CD14-positive monocyte (primary cell): ENCODE measurements at regions not wholly inside any gene's neighbourhood (a gene's known extent, or its start where the extent isn't known, plus 50 kb on each side); places are given as distances from the start of the nearest gene placed in this dataset.

ENCODE experiments used
- DNase-seq, 3 donors: peaks; one replicate each; pipeline ENCODE4 v3.0.0-alpha.2; 2011 to 2022
- H2AFZ ChIP-seq: 2 replicates; pipeline ENCODE4 v1.6.0; 2012; ENCODE audit warnings: mild to moderate bottlenecking, low read depth, low read length, inconsistent platforms; ENCODE audit not compliant: insufficient read depth, poor library complexity, severe bottlenecking
- H3K27ac ChIP-seq, 2 donors: 1 replicate in 1 of 2; 2 replicates in 1 of 2; pipeline ENCODE4 v1.5.1; 2012 to 2013; ENCODE audit warnings: low read length in 2 of 2, control low read depth in 1 of 2, inconsistent platforms in 1 of 2, low read depth in 1 of 2, mild to moderate bottlenecking in 1 of 2
- H3K27me3 ChIP-seq, 2 donors: one replicate each; pipeline versions ENCODE4 v1.6.0 to v1.6.1; 2011 to 2013; ENCODE audit warnings: low read length in 2 of 2; ENCODE audit not compliant: control insufficient read depth in 2 of 2, insufficient read depth in 2 of 2
- H3K36me3 ChIP-seq, 2 donors: replicated peaks in 1 of 2; 1 replicate in 1 of 2; 2 replicates in 1 of 2; pipeline versions ENCODE4 v1.5.1 to v1.6.1; 2012 to 2013; ENCODE audit warnings: low read length in 2 of 2, control low read depth in 1 of 2, inconsistent platforms in 1 of 2, mild to moderate bottlenecking in 1 of 2; ENCODE audit not compliant: insufficient read depth in 2 of 2, control insufficient read depth in 1 of 2
- H3K4me1 ChIP-seq, 2 donors: 1 replicate in 1 of 2; 2 replicates in 1 of 2; pipeline versions ENCODE4 v1.5.1 to v1.6.1; 2012 to 2013; ENCODE audit warnings: low read length in 2 of 2, control low read depth in 1 of 2, inconsistent platforms in 1 of 2, mild to moderate bottlenecking in 1 of 2, moderate library complexity in 1 of 2; ENCODE audit not compliant: insufficient read depth in 2 of 2, control insufficient read depth in 1 of 2
- H3K4me2 ChIP-seq: replicated peaks from 2 replicates; pipeline ENCODE3; 2012; ENCODE audit warnings: low read length, moderate library complexity, mild to moderate bottlenecking; ENCODE audit not compliant: poor library complexity, severe bottlenecking; ENCODE audit errors: extremely low read depth
- H3K4me3 ChIP-seq, 3 experiments: fragments of 200-600 bp in 1 of 3; sonication (generic) in 1 of 3; replicated peaks in 1 of 3; 1 replicate in 2 of 3; 2 replicates in 1 of 3; pipeline ENCODE4 v1.5.1; 2011 to 2013; ENCODE audit warnings: low read length in 3 of 3, mild to moderate bottlenecking in 3 of 3, control low read depth in 2 of 3, low read depth in 2 of 3, inconsistent platforms in 1 of 3, moderate library complexity in 1 of 3
- H3K79me2 ChIP-seq: 2 replicates; pipeline ENCODE4 v1.6.0; 2012; ENCODE audit warnings: mild to moderate bottlenecking, control low read depth, inconsistent platforms, low read length, moderate library complexity; ENCODE audit not compliant: insufficient read depth
- H3K9ac ChIP-seq: 2 replicates; pipeline ENCODE4 v1.6.0; 2017; ENCODE audit warnings: low read length, mild to moderate bottlenecking; ENCODE audit not compliant: insufficient read depth, poor library complexity, severe bottlenecking
- H3K9me3 ChIP-seq, 2 donors: replicated peaks in 1 of 2; 1 replicate in 1 of 2; 2 replicates in 1 of 2; pipeline versions ENCODE4 v1.5.1 to v1.6.1; 2012 to 2013; ENCODE audit warnings: low read length in 2 of 2, control low read depth in 1 of 2; ENCODE audit not compliant: control insufficient read depth in 1 of 2, insufficient read depth in 1 of 2
- H4K20me1 ChIP-seq: 2 replicates; pipeline ENCODE4 v1.6.0; 2012; ENCODE audit warnings: mild to moderate bottlenecking, low read length, control low read depth, moderate library complexity; ENCODE audit not compliant: insufficient read depth
- H3K27ac Mint-ChIP-seq, 7 donors: one replicate each; pipeline ENCODE4 v1.8.0; 2020; ENCODE audit warnings: mild to moderate bottlenecking in 7 of 7, mixed read lengths in 7 of 7, moderate library complexity in 6 of 7, inconsistent platforms in 2 of 7
- H3K27me3 Mint-ChIP-seq, 3 donors: one replicate each; pipeline ENCODE4 v1.8.0; 2021 to 2022; ENCODE audit warnings: low read depth in 3 of 3, mild to moderate bottlenecking in 3 of 3, mixed read lengths in 3 of 3, moderate library complexity in 3 of 3, inconsistent platforms in 1 of 3
- H3K36me3 Mint-ChIP-seq, 2 donors: one replicate each; pipeline ENCODE4 v1.8.0; 2020; ENCODE audit warnings: mixed read lengths in 2 of 2, inconsistent platforms in 1 of 2, mild to moderate bottlenecking in 1 of 2
- H3K4me1 Mint-ChIP-seq: one replicate; pipeline ENCODE4 v1.8.0; 2020; ENCODE audit warnings: mild to moderate bottlenecking, mixed read lengths
- H3K4me3 Mint-ChIP-seq, 2 donors: one replicate each; pipeline ENCODE4 v1.8.0; 2020; ENCODE audit warnings: mild to moderate bottlenecking in 2 of 2, mixed read lengths in 2 of 2, moderate library complexity in 1 of 2
- H3K9me3 Mint-ChIP-seq, 7 donors: one replicate each; pipeline ENCODE4 v1.8.0; 2020 to 2022; ENCODE audit warnings: mixed read lengths in 7 of 7, mild to moderate bottlenecking in 6 of 7, moderate library complexity in 6 of 7, inconsistent platforms in 2 of 7
- WGBS: methylation state at CpG from one replicate; pipeline ENCODE4 v1.1.5; 2013; ENCODE audit warnings: missing lambda C conversion rate; ENCODE audit not compliant: insufficient coverage; 5-methylcytosine and 5-hydroxymethylcytosine counted together
- intact Hi-C, 2 donors: fragments of 100-400 bp; cut with micrococcal nuclease; formaldehyde crosslinking; loops; one replicate each; pipeline versions ENCODE4 v1.15.0 to v1.15.1; 2023
- TF ChIP-seq, protein P1 (sequence below): fragments of 200-600 bp; IDR thresholded peaks from one replicate; pipeline ENCODE4 v1.8.0; 2022; ENCODE audit warnings: antibody characterized with exemption, mild to moderate bottlenecking

DNA sequence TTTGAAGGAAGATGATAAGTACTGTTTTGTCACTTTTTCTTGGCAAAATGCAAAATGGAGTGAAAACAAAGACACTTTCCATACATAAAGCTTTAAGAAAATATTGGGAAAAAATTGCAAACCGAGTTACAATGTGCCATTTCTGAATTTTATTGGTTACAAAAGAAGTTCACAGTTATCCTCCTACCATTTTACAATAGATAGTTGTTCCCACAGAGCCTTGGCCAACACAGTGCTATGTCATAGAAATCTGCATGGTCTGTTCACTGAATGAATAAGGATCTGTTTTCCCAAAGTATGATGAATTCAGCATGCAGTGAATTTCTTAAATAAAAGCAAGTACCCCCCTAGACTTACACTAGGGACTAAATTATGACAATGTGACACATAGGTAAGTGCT lies 268.2 kb upstream of the POU3F2 start:
- TF ChIP-seq, protein P1, sequence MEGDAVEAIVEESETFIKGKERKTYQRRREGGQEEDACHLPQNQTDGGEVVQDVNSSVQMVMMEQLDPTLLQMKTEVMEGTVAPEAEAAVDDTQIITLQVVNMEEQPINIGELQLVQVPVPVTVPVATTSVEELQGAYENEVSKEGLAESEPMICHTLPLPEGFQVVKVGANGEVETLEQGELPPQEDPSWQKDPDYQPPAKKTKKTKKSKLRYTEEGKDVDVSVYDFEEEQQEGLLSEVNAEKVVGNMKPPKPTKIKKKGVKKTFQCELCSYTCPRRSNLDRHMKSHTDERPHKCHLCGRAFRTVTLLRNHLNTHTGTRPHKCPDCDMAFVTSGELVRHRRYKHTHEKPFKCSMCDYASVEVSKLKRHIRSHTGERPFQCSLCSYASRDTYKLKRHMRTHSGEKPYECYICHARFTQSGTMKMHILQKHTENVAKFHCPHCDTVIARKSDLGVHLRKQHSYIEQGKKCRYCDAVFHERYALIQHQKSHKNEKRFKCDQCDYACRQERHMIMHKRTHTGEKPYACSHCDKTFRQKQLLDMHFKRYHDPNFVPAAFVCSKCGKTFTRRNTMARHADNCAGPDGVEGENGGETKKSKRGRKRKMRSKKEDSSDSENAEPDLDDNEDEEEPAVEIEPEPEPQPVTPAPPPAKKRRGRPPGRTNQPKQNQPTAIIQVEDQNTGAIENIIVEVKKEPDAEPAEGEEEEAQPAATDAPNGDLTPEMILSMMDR, result no peak
- H3K4me3 Mint-ChIP-seq, result no peak overlapping the region
- Histone ChIP-seq H3K9me3 (no peaks in the 10 kb centered on the region), H3K27me3 (no peaks in the 10 kb centered on the region), H3K4me2 (no peak overlapping the region), H4K20me1 (no peaks in the 10 kb centered on the region), H3K27ac (no peak overlapping the region), H3K9ac (no peak overlapping the region), H2AFZ (no peak overlapping the region), H3K79me2 (no peaks in the 10 kb centered on the region), H3K36me3 (no peaks in the 10 kb centered on the region), H3K4me3 (no peak overlapping the region), H3K4me1 (no peaks in the 10 kb centered on the region)
- intact Hi-C loops, result no loop called here
- no peaks in the 10 kb centered on the region for H3K27me3 Mint-ChIP-seq
- DNase-seq, result no peak
- H3K9me3 Mint-ChIP-seq, result peaks cover 0 to 2% (median 0%) of the 10 kb centered on the region in 7 donors
- WGBS, result no CpG with 5 or more reads among the region's 1 CpG
- H3K27ac Mint-ChIP-seq, result no peak overlapping the region
- no peaks in the 10 kb centered on the region for H3K36me3 Mint-ChIP-seq
- no peaks in the 10 kb centered on the region for H3K4me1 Mint-ChIP-seq

DNA sequence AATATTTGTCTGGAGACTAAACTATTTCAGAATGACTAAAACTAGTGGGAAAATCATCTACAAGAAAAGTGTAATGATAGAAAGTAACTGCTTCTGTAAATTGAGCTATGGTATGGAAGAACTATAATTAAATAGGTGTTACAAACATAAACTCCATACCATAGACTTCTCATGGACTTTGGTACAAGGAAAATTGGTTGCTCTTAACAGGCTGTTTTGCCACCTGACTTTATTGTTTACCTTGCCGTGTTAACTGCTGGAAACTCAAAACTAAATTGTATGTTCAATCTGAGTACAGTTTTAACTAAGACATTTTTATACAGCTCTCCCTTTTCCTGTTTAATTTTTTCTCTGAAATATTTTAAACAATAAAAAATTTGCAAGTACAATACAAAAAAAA lies 261.8 kb upstream of the POU3F2 start:
- Mint-ChIP-seq H3K27me3 (no peaks in the 10 kb centered on the region), H3K36me3 (no peaks in the 10 kb centered on the region), H3K9me3 (no peaks in the 10 kb centered on the region), H3K4me3 (no peak overlapping the region), H3K27ac (no peak overlapping the region), H3K4me1 (no peaks in the 10 kb centered on the region)
- H3K9me3 ChIP-seq, result no peaks in the 10 kb centered on the region
- no peaks in the 10 kb centered on the region for H3K4me1 ChIP-seq
- no peaks in the 10 kb centered on the region for H3K36me3 ChIP-seq
- no peak overlapping the region for H3K4me3 ChIP-seq
- no peak for DNase-seq
- WGBS, result no CpG with 5 or more reads among the region's 1 CpG
- intact Hi-C loops, result no loop called here
- TF ChIP-seq, protein P1, result no peak
- no peak overlapping the region for H3K27ac ChIP-seq
- H4K20me1 ChIP-seq, result no peaks in the 10 kb centered on the region
- H3K9ac ChIP-seq, result no peak overlapping the region
- no peaks in the 10 kb centered on the region for H3K79me2 ChIP-seq
- no peak overlapping the region for H2AFZ ChIP-seq
- no peak overlapping the region for H3K4me2 ChIP-seq
- H3K27me3 ChIP-seq, result no peaks in the 10 kb centered on the region
